Breast epithelium (tissue), 3 donors: ENCODE measurements at regions not wholly inside any gene's neighbourhood (a gene's known extent, or its start where the extent isn't known, plus 50 kb on each side); places are given as distances from the start of the nearest gene placed in this dataset.
"Not testable (repeated sequence)": the region's sequence is repeated elsewhere in the genome, so short reads cannot be mapped to it uniquely, and the experiment has no call there.

Experiments used
- CTCF ChIP-seq, 3 donors: fragments of 450-650 bp; IDR thresholded peaks; one replicate each; pipeline ENCODE4 v1.5.1; 2016 to 2017; ENCODE audit warnings: antibody characterized with exemption in 3 of 3, mild to moderate bottlenecking in 3 of 3, moderate library complexity in 3 of 3
- POLR2A ChIP-seq: fragments of 450-650 bp; IDR thresholded peaks from one replicate; pipeline ENCODE4 v1.6.1; 2016; ENCODE audit warnings: antibody characterized with exemption, mild to moderate bottlenecking, moderate library complexity
- POLR2AphosphoS5 ChIP-seq, 3 donors: sonication (generic); formaldehyde crosslinking; IDR thresholded peaks; one replicate each; pipeline ENCODE4 v1.6.1; 2017; ENCODE audit warnings: antibody characterized with exemption in 3 of 3

- TF ChIP-seq CTCF (IDR thresholded peaks at IDR 0.05); POLR2A; POLR2AphosphoS5 (IDR thresholded peaks at IDR 0.05): not testable (repeated sequence)
Observed at GRCh38 chr4:20062857-20063256, 188.8 kb upstream of the SLIT2 start.
